ENCODE measurements at regions not wholly inside any gene's neighbourhood (a gene's known extent, or its start where the extent isn't known, plus 50 kb on each side); places are given as distances from the start of the nearest gene placed in this dataset.

- intact Hi-C loops (cut with DNase I): no loop called here
- no peak for DNase-seq
Measured at GRCh38 chr10:88023676-88024075, 160.3 kb downstream of the PTEN start.

- intact Hi-C loops (cut with DNase I): no loop called here
- DNase-seq: no peak
Measured at GRCh38 chr10:88026031-88026430, 162.6 kb downstream of the PTEN start.

- intact Hi-C loops (cut with DNase I): no loop called here
- peak in 17 of 42 donors; percentile 4 to 56 (median 18) for DNase-seq
Measured at GRCh38 chr10:88027570-88027969, 164.1 kb downstream of the PTEN start.

GRCh38 chr10:88028072-88028471, 164.6 kb downstream of the PTEN start:
- DNase-seq: no peak
- intact Hi-C loops (cut with DNase I): no loop called here

GRCh38 chr10:88028654-88029053, 165.2 kb downstream of the PTEN start:
- DNase-seq: no peak
- intact Hi-C loops (cut with DNase I): no loop called here

GRCh38 chr10:88032566-88032965, 169.1 kb downstream of the PTEN start:
- DNase-seq: no peak
- intact Hi-C loops (cut with DNase I): no loop called here

- intact Hi-C loops (cut with DNase I): no loop called here
- DNase-seq: no peak
Measured at GRCh38 chr10:88033385-88033784, 170.0 kb downstream of the PTEN start.

GRCh38 chr10:88033793-88034192, 170.4 kb downstream of the PTEN start:
- DNase-seq: no peak
- intact Hi-C loops (cut with DNase I): no loop called here

GRCh38 chr10:88036126-88036525, 172.7 kb downstream of the PTEN start:
- DNase-seq: no peak
- intact Hi-C loops (cut with DNase I): no loop called here

- no peak for DNase-seq
- intact Hi-C loops (cut with DNase I): no loop called here
Measured at GRCh38 chr10:88037623-88038022, 174.2 kb downstream of the PTEN start.

GRCh38 chr10:88038268-88038667, 174.8 kb downstream of the PTEN start:
- no peak for DNase-seq

GRCh38 chr10:88039496-88040200, 176.2 kb downstream of the PTEN start:
- intact Hi-C loops (cut with DNase I): no loop called here
- no peak for DNase-seq

More at GRCh38 chr10:88038268-88038667, 174.8 kb downstream of the PTEN start:
- intact Hi-C loops (cut with DNase I): no loop called here

- intact Hi-C loops (cut with DNase I): no loop called here
- no peak for DNase-seq
Measured at GRCh38 chr10:88041243-88042159, 178.1 kb downstream of the PTEN start.

- intact Hi-C loops (cut with DNase I): no loop called here
- DNase-seq: peak in 1 of 42 donors; percentile 24
Measured at GRCh38 chr10:88042160-88043100, 179.0 kb downstream of the PTEN start.

- intact Hi-C loops (cut with DNase I): no loop called here
- no peak for DNase-seq
Measured at GRCh38 chr10:88045096-88045495, 181.7 kb downstream of the PTEN start.

- DNase-seq: no peak
- intact Hi-C loops (cut with DNase I): no loop called here
Measured at GRCh38 chr10:88045656-88046415, 182.4 kb downstream of the PTEN start.

- intact Hi-C loops (cut with DNase I): no loop called here
Measured at GRCh38 chr10:88047579-88047978, 184.2 kb downstream of the PTEN start.

GRCh38 chr10:88048312-88048711, 184.9 kb downstream of the PTEN start:
- intact Hi-C loops (cut with DNase I): no loop called here
- DNase-seq: no peak

More at GRCh38 chr10:88047579-88047978, 184.2 kb downstream of the PTEN start:
- no peak for DNase-seq

- DNase-seq: no peak
- intact Hi-C loops (cut with DNase I): no loop called here
Measured at GRCh38 chr10:88049204-88049603, 185.8 kb downstream of the PTEN start.
